IPS-18c (cell line): ENCODE measurements at regions not wholly inside any gene's neighbourhood (a gene's known extent, or its start where the extent isn't known, plus 50 kb on each side); places are given as distances from the start of the nearest gene placed in this dataset.
"Not testable (repeated sequence)": the region's sequence is repeated elsewhere in the genome, so short reads cannot be mapped to it uniquely, and the experiment has no call there.

Experiments
- H3K4me3 ChIP-seq: 2 replicates; pipeline ENCODE4 v1.7.0; 2013; ENCODE audit warnings: low read depth, mild to moderate bottlenecking, low read length, moderate library complexity; ENCODE audit not compliant: insufficient read depth
- H3K9me3 ChIP-seq: one replicate; pipeline ENCODE4 v1.6.1; 2013; ENCODE audit warnings: mild to moderate bottlenecking, low read length, moderate library complexity; ENCODE audit not compliant: control insufficient read depth, insufficient read depth

DNA sequence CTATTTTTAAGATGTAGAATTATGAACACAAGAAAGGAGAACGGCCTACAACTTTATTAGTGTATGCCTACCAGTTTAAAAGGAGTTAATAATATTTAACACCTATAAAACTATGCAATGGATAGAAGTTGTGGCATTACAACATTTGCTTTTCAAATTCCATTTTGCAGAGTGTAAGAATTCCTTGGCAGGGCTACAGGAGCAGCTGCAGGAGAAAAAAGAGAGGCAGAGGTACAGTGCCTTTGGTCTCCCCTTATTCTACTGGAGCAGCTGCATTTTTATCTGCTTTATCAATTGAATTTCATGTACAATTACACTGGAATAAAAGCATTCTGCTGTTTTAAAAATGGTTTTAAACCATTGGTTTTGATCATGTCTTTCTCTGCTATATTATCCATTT is 145.7 kb upstream of the KCNH8 start:
- H3K9me3 ChIP-seq: no peaks in the 10 kb centered on the region
- no peak overlapping the region for H3K4me3 ChIP-seq

DNA sequence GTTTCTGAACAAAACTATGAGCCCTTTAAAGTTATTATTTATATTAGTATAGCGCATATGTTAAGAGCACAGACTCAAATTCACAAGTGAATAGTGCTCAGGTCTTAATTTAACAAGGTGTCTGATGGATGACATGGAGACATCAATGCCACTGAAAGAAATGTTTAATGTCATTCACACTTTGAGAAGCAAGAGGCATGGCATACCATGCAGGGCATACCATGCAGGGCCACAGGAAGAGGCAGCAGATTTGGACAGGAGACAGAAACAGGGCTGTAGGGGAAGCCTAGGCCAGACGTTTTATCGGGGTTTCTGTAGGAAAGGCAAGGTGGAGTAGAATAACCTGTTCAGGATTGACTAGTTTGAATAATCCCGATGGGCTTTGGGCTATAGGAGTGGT is 150.2 kb upstream of the KCNH8 start:
- Histone ChIP-seq H3K4me3 (no peak overlapping the region), H3K9me3 (peaks cover 3% of the 10 kb centered on the region)

DNA sequence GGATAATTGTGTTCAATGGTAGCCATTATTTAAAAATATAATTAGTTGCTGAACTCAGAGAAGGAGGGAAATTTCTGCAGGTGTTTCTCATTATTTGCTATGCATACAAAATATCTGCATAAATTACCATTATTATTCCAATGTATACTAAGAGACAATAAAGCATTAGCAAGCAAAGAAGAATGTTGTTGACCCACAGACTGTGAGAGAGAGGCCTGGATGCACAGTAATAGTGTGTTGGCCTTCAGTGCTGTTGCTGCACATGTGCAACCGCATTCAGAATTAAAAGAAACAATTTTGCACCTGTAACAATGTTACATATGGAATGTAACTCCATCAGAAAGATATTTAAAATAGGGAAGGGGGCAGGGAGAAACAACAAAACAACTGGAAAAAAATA is 155.6 kb upstream of the KCNH8 start:
- no peak overlapping the region for H3K4me3 ChIP-seq
- H3K9me3 ChIP-seq: peaks cover 3% of the 10 kb centered on the region

DNA sequence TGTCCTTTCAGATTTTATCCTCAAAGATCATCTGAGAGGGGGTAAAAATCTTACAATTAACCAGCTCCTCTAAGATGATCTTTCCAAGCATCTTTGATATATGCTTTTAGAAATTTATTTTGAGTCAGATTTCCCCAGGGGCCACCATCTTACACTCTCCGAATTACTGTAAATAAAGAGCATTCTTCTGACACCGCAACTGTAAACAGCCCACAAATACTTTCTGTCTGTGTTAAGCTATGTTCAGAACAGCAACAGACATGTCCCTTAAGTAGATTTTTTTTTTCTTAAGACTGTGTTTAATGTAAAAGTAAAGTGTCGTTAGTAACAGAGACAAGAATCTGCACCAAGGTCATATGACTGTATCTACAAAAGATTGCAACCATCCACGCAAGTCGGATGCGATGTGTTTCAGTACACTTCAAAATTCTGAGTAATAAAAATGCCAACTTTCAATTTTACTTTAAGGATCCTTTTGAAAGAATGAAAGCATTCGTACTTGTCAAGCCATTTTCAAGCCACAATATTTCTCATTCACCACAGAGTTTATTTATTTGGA is 159.0 kb upstream of the KCNH8 start:
- no peak overlapping the region for H3K4me3 ChIP-seq
- H3K9me3 ChIP-seq: no peaks in the 10 kb centered on the region

DNA sequence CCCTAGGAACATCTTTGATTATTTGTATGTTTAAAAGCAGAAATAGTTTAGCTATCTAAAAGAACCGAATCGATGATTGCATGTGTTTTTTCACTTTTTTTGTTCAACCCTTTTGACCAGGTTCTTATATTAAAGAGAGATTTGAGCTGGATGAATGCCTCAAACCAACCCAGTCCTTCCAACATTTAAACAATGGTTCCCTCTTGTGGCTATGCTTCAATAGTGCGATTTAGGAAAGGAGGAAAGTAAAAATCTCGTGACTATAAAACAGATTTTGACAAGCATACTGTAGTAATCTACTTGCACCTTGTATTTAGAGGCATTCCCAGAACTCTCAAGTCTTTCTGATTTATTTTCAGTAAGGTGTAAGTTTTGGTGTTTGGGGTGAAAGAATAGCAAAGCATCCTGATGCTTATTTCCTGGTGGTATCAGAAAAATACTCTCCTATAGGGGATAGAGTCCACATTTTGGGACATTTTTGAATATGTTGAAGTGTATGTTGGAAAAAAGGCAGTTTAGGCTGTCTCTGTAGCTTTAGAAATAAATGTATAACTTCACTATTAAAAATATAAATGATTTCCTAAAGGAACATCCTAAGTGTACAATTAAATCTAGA is 159.6 kb upstream of the KCNH8 start:
- Histone ChIP-seq H3K4me3 (no peak overlapping the region), H3K9me3 (no peaks in the 10 kb centered on the region)

DNA sequence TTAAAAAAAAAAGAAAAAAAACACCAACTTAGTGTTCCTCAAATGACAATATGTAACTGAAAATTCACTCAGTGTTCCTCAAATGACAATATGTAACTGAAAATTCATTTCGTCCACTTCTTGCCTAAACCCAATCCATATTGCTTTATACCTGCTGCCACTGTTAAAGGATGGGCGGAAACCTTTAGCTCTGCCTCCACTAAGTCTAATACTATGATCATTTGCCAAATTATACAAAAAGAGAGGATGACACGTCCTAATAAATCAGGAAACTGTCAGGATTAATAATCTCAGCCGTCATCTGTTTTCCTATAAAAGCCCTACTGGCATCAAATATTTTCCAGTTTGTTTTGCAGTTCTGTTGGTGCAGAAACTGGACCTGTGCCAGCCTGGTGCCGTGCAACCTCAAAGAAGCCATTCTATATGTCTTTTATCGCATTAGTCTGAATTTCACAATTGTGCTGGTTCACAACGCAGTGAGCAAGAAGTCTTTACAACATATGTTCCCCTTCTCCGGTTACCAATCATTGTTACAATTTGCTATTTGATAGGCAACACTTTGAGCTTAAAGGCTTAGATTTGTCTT is 160.4 kb upstream of the KCNH8 start:
- no peaks in the 10 kb centered on the region for H3K9me3 ChIP-seq
- no peak overlapping the region for H3K4me3 ChIP-seq

DNA sequence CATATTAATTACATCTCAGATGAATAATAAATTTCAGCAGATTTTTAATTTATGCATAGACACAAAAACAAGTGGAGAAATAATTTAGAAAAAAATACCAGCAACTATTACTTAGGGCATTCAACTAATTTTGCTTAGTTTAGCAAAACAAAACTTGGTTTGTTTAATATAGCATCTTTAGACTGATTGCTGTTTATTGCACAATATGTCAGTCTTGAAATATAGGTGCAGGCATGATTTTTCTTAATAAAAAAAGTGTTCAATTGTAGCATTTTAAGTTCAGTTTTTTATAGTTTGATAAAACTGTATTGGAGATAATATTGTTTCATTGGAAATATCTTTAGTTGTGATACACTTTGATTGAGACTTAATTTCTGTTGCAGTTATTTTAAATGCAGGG is 161.2 kb upstream of the KCNH8 start:
- Histone ChIP-seq H3K4me3 (no peak overlapping the region), H3K9me3 (no peaks in the 10 kb centered on the region)

DNA sequence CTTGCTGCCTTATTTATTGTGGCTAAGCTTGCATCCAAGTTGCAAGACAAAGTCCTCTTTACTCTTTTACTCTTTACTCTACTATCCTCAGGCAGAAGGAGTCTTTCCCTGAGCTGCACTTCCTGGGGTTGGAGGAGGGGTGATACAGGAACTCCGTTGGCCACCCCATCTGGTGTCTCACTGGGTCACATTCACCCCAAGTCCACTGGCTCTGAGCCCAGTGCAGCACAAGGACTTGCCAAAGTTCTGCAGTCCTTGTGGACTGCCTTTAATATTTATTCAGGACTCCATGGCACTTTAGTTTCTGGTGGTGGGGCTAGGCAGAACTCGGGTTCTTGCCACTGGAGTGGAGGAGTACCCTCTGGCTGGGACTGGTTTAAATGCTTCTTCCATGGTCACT is 165.4 kb upstream of the KCNH8 start:
- Histone ChIP-seq H3K4me3 (no peak overlapping the region), H3K9me3 (no peaks in the 10 kb centered on the region)

DNA sequence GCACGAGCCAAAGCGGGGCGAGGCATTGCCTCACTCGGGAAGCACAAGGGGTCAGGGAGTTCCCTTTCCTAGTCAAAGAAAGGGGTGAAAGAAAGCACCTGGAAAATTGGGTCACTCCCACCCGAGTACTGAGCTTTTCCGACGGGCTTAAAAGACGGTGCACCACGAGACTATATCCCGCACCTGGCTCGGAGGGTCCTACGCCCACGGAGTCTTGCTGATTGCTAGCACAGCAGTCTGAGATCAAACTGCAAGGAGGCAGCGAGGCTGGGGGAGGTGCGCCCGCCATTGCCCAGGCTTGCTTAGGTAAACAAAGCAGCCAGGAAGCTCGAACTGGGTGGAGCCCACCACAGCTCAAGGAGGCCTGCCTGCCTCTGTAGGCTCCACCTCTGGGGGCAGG is 172.2 kb upstream of the KCNH8 start:
- not testable (repeated sequence) for H3K4me3 ChIP-seq, H3K9me3 ChIP-seq

DNA sequence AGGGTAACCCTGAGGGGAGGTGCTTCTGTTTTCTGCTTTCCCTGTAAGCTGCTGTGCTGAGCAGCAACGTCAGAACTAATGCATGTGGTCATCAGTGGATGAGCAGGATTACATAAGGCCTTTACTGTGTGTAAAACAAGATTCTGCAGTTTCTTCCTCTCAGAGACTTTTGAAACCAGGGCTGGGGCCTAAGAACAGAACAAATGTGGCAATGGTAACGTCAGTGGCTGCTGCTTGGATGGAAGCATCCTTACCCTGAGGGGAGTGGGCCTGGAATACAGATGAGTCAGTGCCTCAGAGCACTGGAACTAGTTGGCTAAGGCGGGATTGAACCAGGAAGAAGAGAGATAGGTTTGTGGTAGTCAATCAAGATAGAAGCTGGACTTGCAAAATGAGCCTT is 180.2 kb upstream of the KCNH8 start:
- Histone ChIP-seq H3K4me3 (no peak overlapping the region), H3K9me3 (no peaks in the 10 kb centered on the region)

DNA sequence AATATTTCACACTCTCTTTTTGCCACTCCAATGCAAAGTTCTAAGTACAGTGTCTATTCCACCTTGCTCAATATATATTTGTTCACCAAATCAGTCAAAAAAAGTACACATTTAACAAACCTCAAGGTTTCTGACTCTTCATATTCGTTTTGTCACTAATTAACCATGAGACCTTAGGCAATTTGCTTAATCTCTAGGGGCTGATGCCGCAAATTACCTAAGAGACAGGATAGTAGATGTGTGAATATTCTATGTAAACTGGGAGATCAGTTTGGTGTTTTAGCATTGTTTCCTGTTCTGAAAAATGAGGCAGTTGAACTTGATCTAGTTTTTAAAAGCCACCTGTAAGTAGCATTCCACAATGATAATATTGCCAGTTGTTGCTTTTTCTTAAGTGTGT is 182.5 kb upstream of the KCNH8 start:
- no peak overlapping the region for H3K4me3 ChIP-seq
- H3K9me3 ChIP-seq: no peaks in the 10 kb centered on the region

DNA sequence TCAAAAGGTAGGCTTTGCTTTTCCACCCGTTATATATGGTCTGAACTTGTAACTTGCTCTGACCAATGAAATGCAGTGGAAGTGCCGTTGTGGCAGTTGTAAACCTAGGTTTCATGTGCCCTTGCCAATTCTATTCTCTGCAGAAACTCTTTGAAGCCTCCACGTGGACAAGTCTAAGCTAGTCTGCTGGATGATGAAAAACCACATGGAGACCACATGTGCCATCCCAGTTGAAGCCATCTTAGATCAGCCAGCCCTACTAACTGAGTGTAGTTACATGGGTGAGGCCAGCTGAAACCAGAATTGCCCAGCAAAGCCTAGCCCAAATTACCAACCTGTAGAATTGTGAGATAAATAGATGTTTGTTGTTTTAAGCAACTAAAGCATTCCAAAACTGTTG is 183.7 kb upstream of the KCNH8 start:
- no peak overlapping the region for H3K4me3 ChIP-seq
- H3K9me3 ChIP-seq: no peaks in the 10 kb centered on the region

DNA sequence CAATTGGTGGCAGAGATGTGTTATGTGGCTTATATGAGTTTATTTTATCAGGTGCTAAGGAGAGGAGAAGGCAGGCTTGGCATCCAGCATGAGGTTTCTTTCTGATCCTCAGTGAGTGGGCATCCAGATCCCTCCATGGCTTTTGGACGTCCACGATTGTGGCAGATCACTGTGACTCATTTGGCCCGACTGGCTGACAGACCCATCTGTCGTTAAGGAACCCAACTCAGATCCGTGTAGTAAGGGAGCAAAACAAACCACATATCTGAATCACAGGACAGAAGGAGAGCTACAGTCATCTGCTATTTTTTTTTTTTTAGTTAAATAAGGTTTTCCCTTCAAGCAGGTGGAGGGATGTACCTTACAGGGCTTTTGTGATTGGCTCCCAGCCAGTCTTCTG is 197.0 kb upstream of the KCNH8 start:
- Histone ChIP-seq H3K4me3 (no peak overlapping the region), H3K9me3 (no peaks in the 10 kb centered on the region)

DNA sequence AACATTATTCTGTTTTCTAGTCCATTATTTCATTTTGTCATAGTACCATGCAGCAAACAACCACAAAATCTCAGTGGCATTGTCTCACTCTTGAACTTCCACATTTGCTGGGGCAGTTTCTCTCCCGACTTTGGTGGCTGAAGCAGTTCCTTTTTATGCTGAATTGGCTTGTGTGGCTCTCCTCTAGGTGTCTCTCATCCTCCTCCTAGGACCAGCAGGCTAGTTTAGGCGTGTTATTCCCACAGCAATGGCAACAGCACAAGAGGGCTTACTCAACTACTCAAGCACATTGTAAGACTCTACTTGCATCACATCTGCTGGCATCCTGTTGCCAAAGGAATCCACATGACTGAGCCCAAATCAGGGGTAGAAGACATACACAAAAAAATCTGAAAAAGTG is 201.8 kb upstream of the KCNH8 start:
- no peak overlapping the region for H3K4me3 ChIP-seq

DNA sequence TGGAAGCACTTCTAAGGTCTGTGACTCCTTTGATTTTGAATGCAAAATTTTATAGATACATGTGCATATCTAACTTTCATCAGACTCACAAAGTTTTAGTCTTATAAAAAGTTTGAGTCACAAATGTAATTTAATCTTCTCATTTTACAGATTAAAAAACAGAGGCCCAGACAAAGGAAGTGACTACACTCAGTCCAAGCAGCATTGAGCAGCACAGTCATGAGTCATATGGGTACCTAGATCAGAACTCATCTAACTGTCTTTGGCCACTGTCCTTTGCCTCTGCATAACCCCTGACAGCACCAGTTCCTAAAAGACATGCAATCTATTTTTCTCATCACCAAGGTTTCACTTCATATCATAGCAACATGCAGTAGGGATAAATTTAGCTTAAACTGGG is 210.7 kb upstream of the KCNH8 start:
- no peak overlapping the region for H3K4me3 ChIP-seq
- H3K9me3 ChIP-seq: no peaks in the 10 kb centered on the region

More for the DNA sequence above, 201.8 kb upstream of the KCNH8 start:
- no peaks in the 10 kb centered on the region for H3K9me3 ChIP-seq

DNA sequence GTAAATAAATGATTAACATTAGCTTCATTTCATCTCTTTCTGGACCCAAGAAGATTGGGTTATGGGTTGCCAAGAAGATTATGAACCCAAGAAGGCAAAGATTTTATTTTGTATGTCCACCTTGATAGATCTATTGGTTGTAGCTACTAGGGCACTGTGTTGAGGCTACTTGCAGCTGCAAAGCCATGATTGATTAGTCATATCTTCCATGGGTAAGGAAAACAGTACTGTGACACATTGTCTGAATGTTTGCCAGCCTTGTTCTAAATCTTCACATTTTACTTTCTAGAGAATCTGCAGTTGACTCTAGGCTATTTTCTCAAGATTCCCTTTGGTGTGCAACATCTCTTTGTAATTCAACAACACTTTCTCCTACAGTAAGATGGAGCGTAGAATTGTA is 229.2 kb upstream of the KCNH8 start:
- H3K9me3 ChIP-seq: no peaks in the 10 kb centered on the region

DNA sequence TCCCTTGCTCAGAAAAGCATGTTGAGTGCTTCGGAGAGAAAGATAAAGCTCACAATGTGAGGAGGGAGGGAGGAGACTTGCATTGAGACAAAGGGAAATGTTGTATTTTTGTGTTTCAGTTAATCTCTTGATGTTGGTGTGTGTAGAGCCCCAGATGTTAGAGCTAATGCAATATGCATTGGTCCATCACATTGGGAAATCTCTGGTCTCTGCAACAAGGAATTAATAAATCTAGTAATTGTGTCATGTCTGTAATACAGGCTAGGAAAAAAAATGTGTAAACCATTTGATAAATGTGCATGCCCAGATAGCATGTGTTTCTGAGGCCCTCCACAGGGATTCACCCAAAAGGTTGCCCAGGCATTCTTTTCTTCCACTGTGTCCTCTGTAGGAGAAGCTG is 230.4 kb upstream of the KCNH8 start:
- Histone ChIP-seq H3K4me3 (no peak overlapping the region), H3K9me3 (no peaks in the 10 kb centered on the region)

More for the DNA sequence above, 229.2 kb upstream of the KCNH8 start:
- H3K4me3 ChIP-seq: no peak overlapping the region

DNA sequence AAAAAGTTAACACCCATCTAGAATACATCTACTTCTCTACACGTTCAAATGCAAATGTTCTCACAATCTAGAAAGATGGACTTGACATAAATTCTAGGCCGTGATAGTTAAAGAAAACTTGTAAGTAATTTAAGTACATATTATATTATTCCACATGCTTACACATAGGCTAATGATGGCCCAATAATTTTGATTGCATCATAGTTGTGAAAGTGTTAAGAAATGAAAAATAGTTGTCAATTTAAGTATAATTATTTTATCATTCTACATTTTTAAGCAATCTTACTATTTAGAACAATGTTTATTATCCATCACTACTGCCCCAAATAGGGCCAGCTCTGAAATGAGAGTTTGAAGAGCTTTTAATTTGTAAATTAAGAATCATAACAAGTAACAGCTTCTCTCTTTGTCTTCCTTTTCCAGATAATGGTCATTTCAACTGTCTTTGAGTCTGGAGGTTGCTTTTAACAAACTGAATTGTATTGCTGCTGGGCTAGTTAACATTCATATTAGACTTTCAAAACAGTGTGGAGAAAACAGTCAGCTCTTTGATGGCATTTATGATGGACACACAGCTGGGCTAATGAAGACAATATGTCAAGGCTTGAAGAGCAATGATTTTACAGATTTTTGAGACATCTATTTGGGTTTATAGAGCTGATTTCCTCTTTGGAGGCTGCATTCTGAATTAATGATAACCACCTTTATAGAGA is 246.1 kb upstream of the KCNH8 start:
- H3K4me3 ChIP-seq: no peak overlapping the region
- H3K9me3 ChIP-seq: no peaks in the 10 kb centered on the region
